ENCODE measurements at regions not wholly inside any gene's neighbourhood (a gene's known extent, or its start where the extent isn't known, plus 50 kb on each side); places are given as distances from the start of the nearest gene placed in this dataset.

DNA sequence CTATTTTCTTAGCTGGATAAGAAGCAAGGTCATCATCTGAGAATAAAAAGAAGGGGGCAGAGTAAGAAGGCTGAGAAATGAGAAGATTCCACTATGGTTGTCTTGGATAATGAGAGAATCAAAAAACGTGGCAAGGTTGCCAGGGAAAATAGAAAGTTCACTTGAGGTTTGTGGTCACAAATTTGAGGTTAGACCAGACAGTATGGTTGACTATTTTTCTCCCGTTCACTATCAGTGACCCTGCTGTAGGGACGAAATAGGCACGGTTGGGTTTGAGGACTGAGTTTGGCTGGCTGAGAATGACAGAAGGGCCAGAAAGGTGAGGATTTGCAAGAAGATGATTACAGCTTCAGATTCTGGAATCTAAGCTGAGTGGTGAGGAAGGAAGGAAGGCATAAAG lies 266.0 kb upstream of the ZNF462 start:
- TF ChIP-seq, protein P1, sequence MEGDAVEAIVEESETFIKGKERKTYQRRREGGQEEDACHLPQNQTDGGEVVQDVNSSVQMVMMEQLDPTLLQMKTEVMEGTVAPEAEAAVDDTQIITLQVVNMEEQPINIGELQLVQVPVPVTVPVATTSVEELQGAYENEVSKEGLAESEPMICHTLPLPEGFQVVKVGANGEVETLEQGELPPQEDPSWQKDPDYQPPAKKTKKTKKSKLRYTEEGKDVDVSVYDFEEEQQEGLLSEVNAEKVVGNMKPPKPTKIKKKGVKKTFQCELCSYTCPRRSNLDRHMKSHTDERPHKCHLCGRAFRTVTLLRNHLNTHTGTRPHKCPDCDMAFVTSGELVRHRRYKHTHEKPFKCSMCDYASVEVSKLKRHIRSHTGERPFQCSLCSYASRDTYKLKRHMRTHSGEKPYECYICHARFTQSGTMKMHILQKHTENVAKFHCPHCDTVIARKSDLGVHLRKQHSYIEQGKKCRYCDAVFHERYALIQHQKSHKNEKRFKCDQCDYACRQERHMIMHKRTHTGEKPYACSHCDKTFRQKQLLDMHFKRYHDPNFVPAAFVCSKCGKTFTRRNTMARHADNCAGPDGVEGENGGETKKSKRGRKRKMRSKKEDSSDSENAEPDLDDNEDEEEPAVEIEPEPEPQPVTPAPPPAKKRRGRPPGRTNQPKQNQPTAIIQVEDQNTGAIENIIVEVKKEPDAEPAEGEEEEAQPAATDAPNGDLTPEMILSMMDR (IDR thresholded peaks at IDR 0.05): no peak
- TF ChIP-seq POLR2A (IDR thresholded peaks at IDR 0.05): no peak

Measured in lower leg skin (tissue), 3 donors.